ENCODE measurements at regions not wholly inside any gene's neighbourhood (a gene's known extent, or its start where the extent isn't known, plus 50 kb on each side); places are given as distances from the start of the nearest gene placed in this dataset.
"Not testable (repeated sequence)": the region's sequence is repeated elsewhere in the genome, so short reads cannot be mapped to it uniquely, and the experiment has no call there.

- not testable (repeated sequence) for H4K8ac ChIP-seq (ENCODE audit: low read depth, low read length); H2AK5ac ChIP-seq (ENCODE audit: low read length); H3K36me3 ChIP-seq (ENCODE audit: control insufficient read depth in 1 of 2, insufficient read depth in 2 of 2, low read length in 2 of 2); H3K27me3 ChIP-seq (ENCODE audit: insufficient read depth, low read length); H3K4me3 ChIP-seq (ENCODE audit: low read depth, low read length); H3K23ac ChIP-seq (ENCODE audit: low read length); H2AFZ ChIP-seq (ENCODE audit: insufficient read depth, low read length, poor library complexity); H3K4ac ChIP-seq (ENCODE audit: low read depth, low read length); H3K9ac ChIP-seq (ENCODE audit: low read length); H2BK12ac ChIP-seq (ENCODE audit: low read length); H3K18ac ChIP-seq (ENCODE audit: low read length); H3K14ac ChIP-seq (ENCODE audit: low read length); H2BK5ac ChIP-seq (ENCODE audit: low read depth, low read length, poor library complexity); DNase-seq; H2BK120ac ChIP-seq (ENCODE audit: insufficient read depth, low read length, poor library complexity); H3K79me1 ChIP-seq (ENCODE audit: low read length); H3K9me3 ChIP-seq (ENCODE audit: insufficient read depth, low read depth, low read length); H3K4me1 ChIP-seq (ENCODE audit: control insufficient read depth in 1 of 2, insufficient read depth in 2 of 2, low read length in 2 of 2); H3K79me2 ChIP-seq (ENCODE audit: control insufficient read depth, insufficient read depth, low read length, poor library complexity); H4K91ac ChIP-seq (ENCODE audit: low read depth, low read length); H4K12ac ChIP-seq (ENCODE audit: low read depth, low read length); H3K27ac ChIP-seq (ENCODE audit: low read depth, low read length); H3K4me2 ChIP-seq (ENCODE audit: low read length)
- WGBS (ENCODE audit: extremely low coverage, insufficient coverage, insufficient read length): no CpG with 5 or more reads among the region's 3 CpGs
These were observed 79.8 kb downstream of the LGALS9B start for GRCh38 chr17:20387549-20387948.

- H2BK12ac ChIP-seq (ENCODE audit: low read length); H3K79me1 ChIP-seq (ENCODE audit: low read length); H3K9me3 ChIP-seq (ENCODE audit: insufficient read depth, low read depth, low read length); H2AFZ ChIP-seq (ENCODE audit: insufficient read depth, low read length, poor library complexity); H4K12ac ChIP-seq (ENCODE audit: low read depth, low read length); H3K4me1 ChIP-seq (ENCODE audit: control insufficient read depth in 1 of 2, insufficient read depth in 2 of 2, low read length in 2 of 2); H2BK120ac ChIP-seq (ENCODE audit: insufficient read depth, low read length, poor library complexity); H3K36me3 ChIP-seq (ENCODE audit: control insufficient read depth in 1 of 2, insufficient read depth in 2 of 2, low read length in 2 of 2); H3K23ac ChIP-seq (ENCODE audit: low read length); H3K9ac ChIP-seq (ENCODE audit: low read length); H3K27ac ChIP-seq (ENCODE audit: low read depth, low read length); H4K8ac ChIP-seq (ENCODE audit: low read depth, low read length); H3K27me3 ChIP-seq (ENCODE audit: insufficient read depth, low read length); H4K91ac ChIP-seq (ENCODE audit: low read depth, low read length); H3K18ac ChIP-seq (ENCODE audit: low read length); H2BK5ac ChIP-seq (ENCODE audit: low read depth, low read length, poor library complexity); H3K79me2 ChIP-seq (ENCODE audit: control insufficient read depth, insufficient read depth, low read length, poor library complexity); H3K4me3 ChIP-seq (ENCODE audit: low read depth, low read length); H3K4me2 ChIP-seq (ENCODE audit: low read length); H2AK5ac ChIP-seq (ENCODE audit: low read length); H3K14ac ChIP-seq (ENCODE audit: low read length); H3K4ac ChIP-seq (ENCODE audit: low read depth, low read length): not testable (repeated sequence)
- WGBS (ENCODE audit: extremely low coverage, insufficient coverage, insufficient read length): no CpG with 5 or more reads among the region's 20 CpGs
- DNase-seq: peak in 1 of 2 donors; percentile 57
These were observed 85.7 kb downstream of the LGALS9B start for GRCh38 chr17:20381358-20382300.

GRCh38 chr17:20380625-20381024 is 86.7 kb downstream of the LGALS9B start:
- H3K18ac ChIP-seq (ENCODE audit: low read length); H4K8ac ChIP-seq (ENCODE audit: low read depth, low read length); H3K4ac ChIP-seq (ENCODE audit: low read depth, low read length); H2BK5ac ChIP-seq (ENCODE audit: low read depth, low read length, poor library complexity); H3K36me3 ChIP-seq (ENCODE audit: control insufficient read depth in 1 of 2, insufficient read depth in 2 of 2, low read length in 2 of 2); H3K4me1 ChIP-seq (ENCODE audit: control insufficient read depth in 1 of 2, insufficient read depth in 2 of 2, low read length in 2 of 2); H4K12ac ChIP-seq (ENCODE audit: low read depth, low read length); H2BK120ac ChIP-seq (ENCODE audit: insufficient read depth, low read length, poor library complexity); H3K14ac ChIP-seq (ENCODE audit: low read length); H2BK12ac ChIP-seq (ENCODE audit: low read length); H3K9ac ChIP-seq (ENCODE audit: low read length); H3K4me3 ChIP-seq (ENCODE audit: low read depth, low read length); H3K23ac ChIP-seq (ENCODE audit: low read length); H3K9me3 ChIP-seq (ENCODE audit: insufficient read depth, low read depth, low read length); H3K79me1 ChIP-seq (ENCODE audit: low read length); H3K79me2 ChIP-seq (ENCODE audit: control insufficient read depth, insufficient read depth, low read length, poor library complexity); H2AFZ ChIP-seq (ENCODE audit: insufficient read depth, low read length, poor library complexity); H3K27ac ChIP-seq (ENCODE audit: low read depth, low read length); H2AK5ac ChIP-seq (ENCODE audit: low read length); H3K27me3 ChIP-seq (ENCODE audit: insufficient read depth, low read length); H3K4me2 ChIP-seq (ENCODE audit: low read length); H4K91ac ChIP-seq (ENCODE audit: low read depth, low read length): not testable (repeated sequence)
- DNase-seq: peak; percentile 4 to 56
- no CpG with 5 or more reads among the region's 2 CpGs for WGBS (ENCODE audit: extremely low coverage, insufficient coverage, insufficient read length)

- H3K79me1 ChIP-seq (ENCODE audit: low read length); H2BK12ac ChIP-seq (ENCODE audit: low read length); H3K4ac ChIP-seq (ENCODE audit: low read depth, low read length); H3K9ac ChIP-seq (ENCODE audit: low read length); H3K23ac ChIP-seq (ENCODE audit: low read length); H3K18ac ChIP-seq (ENCODE audit: low read length); H3K9me3 ChIP-seq (ENCODE audit: insufficient read depth, low read depth, low read length); H3K36me3 ChIP-seq (ENCODE audit: control insufficient read depth in 1 of 2, insufficient read depth in 2 of 2, low read length in 2 of 2); H3K79me2 ChIP-seq (ENCODE audit: control insufficient read depth, insufficient read depth, low read length, poor library complexity); H3K4me3 ChIP-seq (ENCODE audit: low read depth, low read length); H2AFZ ChIP-seq (ENCODE audit: insufficient read depth, low read length, poor library complexity); H2BK5ac ChIP-seq (ENCODE audit: low read depth, low read length, poor library complexity); H3K4me1 ChIP-seq (ENCODE audit: control insufficient read depth in 1 of 2, insufficient read depth in 2 of 2, low read length in 2 of 2); H3K4me2 ChIP-seq (ENCODE audit: low read length); H2BK120ac ChIP-seq (ENCODE audit: insufficient read depth, low read length, poor library complexity); H4K91ac ChIP-seq (ENCODE audit: low read depth, low read length); H3K27ac ChIP-seq (ENCODE audit: low read depth, low read length); H3K27me3 ChIP-seq (ENCODE audit: insufficient read depth, low read length); H4K8ac ChIP-seq (ENCODE audit: low read depth, low read length); H3K14ac ChIP-seq (ENCODE audit: low read length); H4K12ac ChIP-seq (ENCODE audit: low read depth, low read length); H2AK5ac ChIP-seq (ENCODE audit: low read length); DNase-seq: not testable (repeated sequence)
These were observed 88.1 kb downstream of the LGALS9B start for GRCh38 chr17:20379251-20379650.

All from trophoblast cell (in vitro differentiated cells and primary cell).